ENCODE measurements at regions not wholly inside any gene's neighbourhood (a gene's known extent, or its start where the extent isn't known, plus 50 kb on each side); places are given as distances from the start of the nearest gene placed in this dataset.

DNA sequence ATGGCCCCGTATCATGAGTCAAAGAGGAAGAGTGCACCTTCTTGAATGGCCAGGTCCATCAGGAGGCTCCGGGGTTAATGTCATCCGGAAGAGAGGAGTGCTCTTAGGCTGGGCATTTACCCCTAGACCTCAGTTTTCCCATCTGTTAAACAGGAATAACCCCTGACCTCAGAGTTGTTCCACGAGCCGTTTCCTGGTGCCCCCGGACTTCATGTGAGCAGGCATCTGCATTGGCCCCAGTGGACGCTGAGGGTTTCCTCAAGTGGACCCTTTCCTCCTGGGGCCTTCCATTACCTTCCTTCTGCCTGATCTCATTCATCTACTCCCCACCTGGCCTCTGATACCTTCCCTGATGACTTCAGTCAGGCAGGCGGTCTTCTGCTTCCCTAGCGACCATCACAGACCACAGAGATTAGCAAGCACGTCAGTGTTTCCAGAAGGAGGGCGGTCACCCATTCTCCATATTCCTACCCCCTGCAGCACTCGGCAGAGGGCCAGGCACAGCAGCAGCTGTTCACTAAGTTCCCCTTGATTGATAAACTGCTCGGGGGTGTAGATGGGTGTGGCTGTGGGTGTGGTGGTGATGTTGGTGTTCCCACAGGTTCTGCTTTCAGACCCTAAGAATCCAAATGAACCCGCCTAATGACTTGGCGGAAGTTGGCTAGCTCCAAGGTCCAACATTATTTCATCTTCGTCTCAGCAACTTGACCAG is 346.6 kb upstream of the TNRC6C start:
- TF ChIP-seq CTCF (IDR thresholded peaks at IDR 0.05), result no peak
- no peak for TF ChIP-seq POLR2A (IDR thresholded peaks at IDR 0.05)
